ENCODE measurements at regions not wholly inside any gene's neighbourhood (a gene's known extent, or its start where the extent isn't known, plus 50 kb on each side); places are given as distances from the start of the nearest gene placed in this dataset.
"Not testable (repeated sequence)": the region's sequence is repeated elsewhere in the genome, so short reads cannot be mapped to it uniquely, and the experiment has no call there.

- H3K9me3 Mint-ChIP-seq, result peaks cover 3% of the 10 kb centered on the region
- H3K27ac Mint-ChIP-seq, result no peak overlapping the region
- no peaks in the 10 kb centered on the region for H3K27me3 Mint-ChIP-seq (ENCODE audit: low read depth)
- no peaks in the 10 kb centered on the region for H3K36me3 Mint-ChIP-seq (ENCODE audit: low read depth)
- DNase-seq (ENCODE audit: low spot score), result no peak
- H3K4me1 Mint-ChIP-seq (ENCODE audit: low read depth), result no peaks in the 10 kb centered on the region
- no peak overlapping the region for H3K4me3 Mint-ChIP-seq
These were observed 729.6 kb upstream of the ZNF804A start for GRCh38 chr2:183868707-183869106.

- Mint-ChIP-seq H3K27ac (no peak overlapping the region), H3K4me1 (ENCODE audit: low read depth) (no peaks in the 10 kb centered on the region), H3K9me3 (peaks cover 3% of the 10 kb centered on the region), H3K27me3 (ENCODE audit: low read depth) (no peaks in the 10 kb centered on the region), H3K4me3 (no peak overlapping the region), H3K36me3 (ENCODE audit: low read depth) (no peaks in the 10 kb centered on the region)
- no peak for DNase-seq (ENCODE audit: low spot score)
These were observed 726.2 kb upstream of the ZNF804A start for GRCh38 chr2:183872131-183872530.

GRCh38 chr2:183881978-183882377 lies 716.4 kb upstream of the ZNF804A start:
- Mint-ChIP-seq H3K4me3 (no peak overlapping the region), H3K9me3 (peaks cover 13% of the 10 kb centered on the region), H3K4me1 (ENCODE audit: low read depth) (no peaks in the 10 kb centered on the region), H3K27ac (no peak overlapping the region), H3K36me3 (ENCODE audit: low read depth) (no peaks in the 10 kb centered on the region), H3K27me3 (ENCODE audit: low read depth) (no peaks in the 10 kb centered on the region)
- DNase-seq (ENCODE audit: low spot score), result no peak

- no peak for DNase-seq (ENCODE audit: low spot score)
These were observed 705.9 kb upstream of the ZNF804A start for GRCh38 chr2:183892315-183892941.

GRCh38 chr2:183898641-183899040 lies 699.7 kb upstream of the ZNF804A start:
- Mint-ChIP-seq H3K27me3 (ENCODE audit: low read depth) (no peaks in the 10 kb centered on the region), H3K36me3 (ENCODE audit: low read depth) (no peaks in the 10 kb centered on the region), H3K27ac (no peak overlapping the region), H3K9me3 (peaks cover 3% of the 10 kb centered on the region), H3K4me1 (ENCODE audit: low read depth) (no peaks in the 10 kb centered on the region), H3K4me3 (no peak overlapping the region)
- no peak for DNase-seq (ENCODE audit: low spot score)

More at GRCh38 chr2:183892315-183892941, 705.9 kb upstream of the ZNF804A start:
- Mint-ChIP-seq H3K9me3 (peaks cover 3% of the 10 kb centered on the region), H3K36me3 (ENCODE audit: low read depth) (no peaks in the 10 kb centered on the region), H3K4me1 (ENCODE audit: low read depth) (no peaks in the 10 kb centered on the region), H3K4me3 (no peak overlapping the region), H3K27me3 (ENCODE audit: low read depth) (no peaks in the 10 kb centered on the region), H3K27ac (no peak overlapping the region)

- Mint-ChIP-seq H3K4me3 (no peak overlapping the region), H3K27ac (no peak overlapping the region), H3K27me3 (ENCODE audit: low read depth) (no peaks in the 10 kb centered on the region), H3K4me1 (ENCODE audit: low read depth) (no peaks in the 10 kb centered on the region), H3K9me3 (no peaks in the 10 kb centered on the region), H3K36me3 (ENCODE audit: low read depth) (no peaks in the 10 kb centered on the region)
- DNase-seq (ENCODE audit: low spot score), result no peak
These were observed 696.4 kb upstream of the ZNF804A start for GRCh38 chr2:183901931-183902330.

GRCh38 chr2:183903026-183903425 lies 695.3 kb upstream of the ZNF804A start:
- Mint-ChIP-seq H3K4me1 (ENCODE audit: low read depth) (no peaks in the 10 kb centered on the region), H3K9me3 (no peaks in the 10 kb centered on the region), H3K4me3 (no peak overlapping the region), H3K27me3 (ENCODE audit: low read depth) (no peaks in the 10 kb centered on the region), H3K36me3 (ENCODE audit: low read depth) (no peaks in the 10 kb centered on the region), H3K27ac (no peak overlapping the region)
- DNase-seq (ENCODE audit: low spot score), result no peak

- not testable (repeated sequence) for H3K27ac Mint-ChIP-seq; H3K9me3 Mint-ChIP-seq; H3K4me3 Mint-ChIP-seq; H3K4me1 Mint-ChIP-seq (ENCODE audit: low read depth); H3K36me3 Mint-ChIP-seq (ENCODE audit: low read depth); DNase-seq (ENCODE audit: low spot score); H3K27me3 Mint-ChIP-seq (ENCODE audit: low read depth)
These were observed 682.3 kb upstream of the ZNF804A start for GRCh38 chr2:183916041-183916440.

GRCh38 chr2:183919167-183919566 lies 679.2 kb upstream of the ZNF804A start:
- no peak for DNase-seq (ENCODE audit: low spot score)
- H3K9me3 Mint-ChIP-seq, result peaks cover 9% of the 10 kb centered on the region
- H3K36me3 Mint-ChIP-seq (ENCODE audit: low read depth), result no peaks in the 10 kb centered on the region
- H3K4me3 Mint-ChIP-seq, result no peak overlapping the region
- no peaks in the 10 kb centered on the region for H3K4me1 Mint-ChIP-seq (ENCODE audit: low read depth)
- H3K27ac Mint-ChIP-seq, result no peak overlapping the region
- H3K27me3 Mint-ChIP-seq (ENCODE audit: low read depth), result no peaks in the 10 kb centered on the region

- H3K27me3 Mint-ChIP-seq (ENCODE audit: low read depth), result no peaks in the 10 kb centered on the region
These were observed 678.4 kb upstream of the ZNF804A start for GRCh38 chr2:183919926-183920325.

GRCh38 chr2:183925281-183925680 lies 673.0 kb upstream of the ZNF804A start:
- DNase-seq (ENCODE audit: low spot score), result no peak
- Mint-ChIP-seq H3K27me3 (ENCODE audit: low read depth) (no peaks in the 10 kb centered on the region), H3K4me1 (ENCODE audit: low read depth) (no peaks in the 10 kb centered on the region), H3K36me3 (ENCODE audit: low read depth) (no peaks in the 10 kb centered on the region), H3K9me3 (no peaks in the 10 kb centered on the region), H3K4me3 (no peak overlapping the region), H3K27ac (no peak overlapping the region)

More at GRCh38 chr2:183919926-183920325, 678.4 kb upstream of the ZNF804A start:
- Mint-ChIP-seq H3K4me3 (no peak overlapping the region), H3K36me3 (ENCODE audit: low read depth) (no peaks in the 10 kb centered on the region), H3K9me3 (peaks cover 9% of the 10 kb centered on the region), H3K27ac (no peak overlapping the region), H3K4me1 (ENCODE audit: low read depth) (no peaks in the 10 kb centered on the region)
- DNase-seq (ENCODE audit: low spot score), result no peak

- no peaks in the 10 kb centered on the region for H3K4me1 Mint-ChIP-seq (ENCODE audit: low read depth)
- H3K27me3 Mint-ChIP-seq (ENCODE audit: low read depth), result no peaks in the 10 kb centered on the region
- H3K4me3 Mint-ChIP-seq, result no peak overlapping the region
- H3K36me3 Mint-ChIP-seq (ENCODE audit: low read depth), result no peaks in the 10 kb centered on the region
- no peak for DNase-seq (ENCODE audit: low spot score)
- H3K9me3 Mint-ChIP-seq, result no peaks in the 10 kb centered on the region
- no peak overlapping the region for H3K27ac Mint-ChIP-seq
These were observed 671.9 kb upstream of the ZNF804A start for GRCh38 chr2:183926433-183926832.

- Mint-ChIP-seq H3K36me3 (ENCODE audit: low read depth) (no peaks in the 10 kb centered on the region), H3K27me3 (ENCODE audit: low read depth) (no peaks in the 10 kb centered on the region), H3K27ac (no peak overlapping the region), H3K9me3 (no peaks in the 10 kb centered on the region), H3K4me3 (no peak overlapping the region), H3K4me1 (ENCODE audit: low read depth) (no peaks in the 10 kb centered on the region)
- no peak for DNase-seq (ENCODE audit: low spot score)
These were observed 670.7 kb upstream of the ZNF804A start for GRCh38 chr2:183927406-183928325.

- H3K27me3 Mint-ChIP-seq (ENCODE audit: low read depth), result no peaks in the 10 kb centered on the region
- no peak overlapping the region for H3K4me3 Mint-ChIP-seq
- H3K4me1 Mint-ChIP-seq (ENCODE audit: low read depth), result no peaks in the 10 kb centered on the region
- H3K36me3 Mint-ChIP-seq (ENCODE audit: low read depth), result no peaks in the 10 kb centered on the region
- H3K27ac Mint-ChIP-seq, result no peak overlapping the region
- peaks cover 22% of the 10 kb centered on the region for H3K9me3 Mint-ChIP-seq
- DNase-seq (ENCODE audit: low spot score), result no peak
These were observed 663.3 kb upstream of the ZNF804A start for GRCh38 chr2:183935005-183935404.
